HepG2 (cell line): ENCODE measurements at regions not wholly inside any gene's neighbourhood (a gene's known extent, or its start where the extent isn't known, plus 50 kb on each side); places are given as distances from the start of the nearest gene placed in this dataset.

Source experiments
- ATAC-seq: fragments of 200-7000 bp; cut with Tn5 transposase; 3 replicates; pipeline ENCODE4 v1.9.1; 2020; ENCODE audit warnings: mild to moderate bottlenecking, moderate library complexity
- BruUV-seq: library from RNA; stranded (reverse); fragments of 400-500 nt; replicated peaks from 2 replicates; lab custom pipeline; 2021; lab: Mats Ljungman, UMichigan
- CTCF ChIA-PET: fragments of 300-600 bp; formaldehyde crosslinking; extraction: SDS; loops from one replicate; lab custom pipeline; 2021; ENCODE audit warnings: low total read pairs, inconsistent platforms, low intra/inter-chr PET ratio; lab: Yijun Ruan, JAX
- POLR2A ChIA-PET: fragments of 350-600 bp; sonication (Branson Sonifier 250); formaldehyde crosslinking; loops from one replicate; lab custom pipeline; 2020; ENCODE audit warnings: antibody characterized with exemption, inconsistent platforms; lab: Yijun Ruan, JAX
- DNase-seq: peaks from one replicate; pipeline ENCODE4 v3.0.0-alpha.2; 2015; ENCODE audit warnings: low spot score
- FAIRE-seq: peaks from 3 replicates; lab custom pipeline; 2011; peaks lifted over from hg19 to GRCh38; lab: Jason Lieb, UNC
- H2AFZ ChIP-seq: one replicate; pipeline ENCODE4 v1.6.1; 2011; ENCODE audit warnings: low read length, inconsistent platforms
- H3K27ac ChIP-seq: fragments of 300-600 bp; 3 replicates; pipeline ENCODE4 v1.8.0; 2011; ENCODE audit warnings: mixed run types, mild to moderate bottlenecking, mixed read lengths, low read length, inconsistent platforms; ENCODE audit not compliant: insufficient read depth; ENCODE audit errors: extremely low read length
- H3K27me3 ChIP-seq, 2 experiments: fragments of 200-600 bp in 1 of 2; 2 replicates in 1 of 2; 3 replicates in 1 of 2; pipeline versions ENCODE4 v1.6.0 to v1.8.0; 2011; ENCODE audit warnings: low read length in 2 of 2, mild to moderate bottlenecking in 2 of 2, moderate library complexity in 2 of 2, inconsistent platforms in 1 of 2; ENCODE audit not compliant: insufficient read depth in 2 of 2, control insufficient read depth in 1 of 2
- H3K36me3 ChIP-seq, 2 experiments: fragments of 200-600 bp in 1 of 2; replicated peaks in 1 of 2; 2 replicates in 1 of 2; 3 replicates in 1 of 2; pipeline versions ENCODE4 v1.5.1 to v1.8.0; 2011; ENCODE audit warnings: low read length in 2 of 2, inconsistent platforms in 1 of 2; ENCODE audit not compliant: insufficient read depth in 2 of 2, control insufficient read depth in 1 of 2
- H3K4me1 ChIP-seq: 2 replicates; pipeline ENCODE4 v1.5.1; 2012; ENCODE audit warnings: low read length, inconsistent platforms; ENCODE audit not compliant: insufficient read depth
- H3K4me2 ChIP-seq: 2 replicates; pipeline ENCODE4 v1.6.0; 2011; ENCODE audit warnings: low read depth, low read length, inconsistent platforms
- H3K4me3 ChIP-seq, 3 experiments: fragments of 200-600 bp in 1 of 3; sonication (generic), shearing (Covaris generic) in 1 of 3; replicated peaks in 1 of 3; 2 replicates each; pipeline ENCODE4 v1.5.1; 2011 to 2016; ENCODE audit warnings: low read length in 3 of 3, inconsistent platforms in 2 of 3, low read depth in 2 of 3, mild to moderate bottlenecking in 2 of 3, control low read depth in 1 of 3, mixed read lengths in 1 of 3; ENCODE audit not compliant: insufficient read depth in 1 of 3
- H3K79me2 ChIP-seq: one replicate; pipeline ENCODE4 v1.6.1; 2011; ENCODE audit warnings: low read length, inconsistent platforms; ENCODE audit not compliant: insufficient read depth
- H3K9ac ChIP-seq: 2 replicates; pipeline ENCODE4 v1.6.0; 2011; ENCODE audit warnings: mild to moderate bottlenecking, low read depth, low read length, inconsistent platforms; ENCODE audit not compliant: insufficient read depth
- H3K9me3 ChIP-seq: 2 replicates; pipeline ENCODE4 v1.5.1; 2012; ENCODE audit warnings: mild to moderate bottlenecking, low read length
- H4K20me1 ChIP-seq: 2 replicates; pipeline ENCODE4 v1.6.0; 2011; ENCODE audit warnings: inconsistent platforms, mild to moderate bottlenecking, low read length, moderate library complexity; ENCODE audit not compliant: insufficient read depth
- BHLHE40 ChIP-seq: IDR thresholded peaks from 2 replicates; pipeline ENCODE4 v1.6.1; 2011; ENCODE audit warnings: low read length, improper control_type of control experiment
- CREB1 ChIP-seq, 2 experiments: fragments of 450-650 bp in 1 of 2; IDR thresholded peaks; 2 replicates each; pipeline ENCODE4 v1.6.1; 2016 to 2017; ENCODE audit warnings: control low read depth in 1 of 2, mild to moderate bottlenecking in 1 of 2, missing compliant biosample characterization in 1 of 2, missing genetic modification characterization in 1 of 2
- WGBS: methylation state at CpG from one replicate; pipeline ENCODE4 v1.1.6; 2017; ENCODE audit warnings: low lambda C conversion rate; 5-methylcytosine and 5-hydroxymethylcytosine counted together
- in situ Hi-C: cut with HindIII; loops from 2 replicates; pipeline ENCODE4 v1.10.0; 2017; ENCODE audit warnings: low pct_unique_long_range_greater_than_20kb; ENCODE audit not compliant: extremely low pct_ligation_motif_present
- intact Hi-C: fragments of 100-400 bp; cut with micrococcal nuclease; formaldehyde crosslinking; loops from one replicate; pipeline ENCODE4 v1.10.0; 2022; ENCODE audit not compliant: unreplicated experiment
- TF ChIP-seq, protein P1 (sequence below): IDR thresholded peaks from 2 replicates; pipeline ENCODE4 v1.6.1; 2016

DNA sequence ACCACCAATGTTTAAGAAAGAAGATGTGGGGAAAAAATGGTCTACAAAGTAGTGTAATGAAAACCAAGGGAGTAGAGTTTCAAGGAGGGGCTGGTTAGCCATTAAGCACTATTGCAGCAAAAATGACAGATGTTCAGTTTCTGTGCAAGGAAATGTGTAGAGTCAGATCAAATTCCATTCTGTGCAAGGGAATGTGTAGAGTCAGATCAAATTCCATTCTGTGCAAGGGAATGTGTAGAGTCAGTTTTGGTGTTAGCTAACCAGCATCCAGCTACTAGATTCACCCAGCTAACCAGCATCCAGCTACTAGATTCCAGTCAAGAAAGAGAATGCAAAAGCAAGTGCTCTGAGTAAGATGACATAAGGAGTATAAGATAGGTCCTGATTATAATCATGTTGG, 208.8 kb downstream of the COX18 start:
- H3K27me3 ChIP-seq, result no peaks in the 10 kb centered on the region
- ChIA-PET CTCF (no interaction called here), POLR2A (no interaction called here)
- no peak overlapping the region for H2AFZ ChIP-seq
- no peaks in the 10 kb centered on the region for H3K4me1 ChIP-seq
- H3K4me3 ChIP-seq, result no peak overlapping the region
- no peak overlapping the region for H3K27ac ChIP-seq
- in situ Hi-C loops (no loop called here), intact Hi-C loops (no loop called here)
- no TSS peak for BruUV-seq
- no peaks in the 10 kb centered on the region for H4K20me1 ChIP-seq
- DNase-seq (no peak), FAIRE-seq (no peak), ATAC-seq (no peak)
- H3K4me2 ChIP-seq, result no peak overlapping the region
- no peaks in the 10 kb centered on the region for H3K36me3 ChIP-seq
- TF ChIP-seq, protein P1, sequence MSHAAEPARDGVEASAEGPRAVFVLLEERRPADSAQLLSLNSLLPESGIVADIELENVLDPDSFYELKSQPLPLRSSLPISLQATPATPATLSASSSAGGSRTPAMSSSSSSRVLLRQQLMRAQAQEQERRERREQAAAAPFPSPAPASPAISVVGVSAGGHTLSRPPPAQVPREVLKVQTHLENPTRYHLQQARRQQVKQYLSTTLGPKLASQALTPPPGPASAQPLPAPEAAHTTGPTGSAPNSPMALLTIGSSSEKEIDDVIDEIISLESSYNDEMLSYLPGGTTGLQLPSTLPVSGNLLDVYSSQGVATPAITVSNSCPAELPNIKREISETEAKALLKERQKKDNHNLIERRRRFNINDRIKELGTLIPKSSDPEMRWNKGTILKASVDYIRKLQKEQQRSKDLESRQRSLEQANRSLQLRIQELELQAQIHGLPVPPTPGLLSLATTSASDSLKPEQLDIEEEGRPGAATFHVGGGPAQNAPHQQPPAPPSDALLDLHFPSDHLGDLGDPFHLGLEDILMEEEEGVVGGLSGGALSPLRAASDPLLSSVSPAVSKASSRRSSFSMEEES, result no peak
- H3K9ac ChIP-seq, result no peak overlapping the region
- H3K9me3 ChIP-seq, result no peaks in the 10 kb centered on the region
- no peaks in the 10 kb centered on the region for H3K79me2 ChIP-seq

DNA sequence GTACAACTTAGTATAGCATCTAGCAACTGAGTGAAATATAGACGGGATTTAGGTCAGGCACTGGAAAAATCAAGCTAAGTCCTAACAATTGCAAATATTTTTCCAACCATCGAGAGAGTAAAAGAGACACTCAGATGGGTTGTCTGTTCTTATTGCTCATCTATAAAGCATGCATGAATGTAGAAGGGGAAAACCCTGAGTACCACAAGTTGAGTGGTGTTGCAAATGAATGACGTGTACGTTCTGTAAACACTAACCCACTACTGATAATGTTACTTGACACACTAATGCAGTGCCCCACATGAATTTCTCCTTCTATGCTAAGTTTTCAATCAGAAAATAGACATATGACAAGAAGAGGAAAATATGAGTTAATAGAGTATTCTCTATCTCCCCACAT, 211.2 kb downstream of the COX18 start:
- H3K9me3 ChIP-seq, result no peaks in the 10 kb centered on the region
- H3K4me2 ChIP-seq, result no peak overlapping the region
- DNase-seq (no peak), ATAC-seq (no peak), FAIRE-seq (no peak)
- no peaks in the 10 kb centered on the region for H3K79me2 ChIP-seq
- H3K4me1 ChIP-seq, result no peaks in the 10 kb centered on the region
- no peaks in the 10 kb centered on the region for H4K20me1 ChIP-seq
- WGBS, result 3% methylated on average over 4 of the region's 4 CpGs
- H2AFZ ChIP-seq, result no peak overlapping the region
- no peak overlapping the region for H3K27ac ChIP-seq
- H3K9ac ChIP-seq, result no peak overlapping the region
- BruUV-seq, result no TSS peak
- intact Hi-C loops (no loop called here), in situ Hi-C loops (no loop called here)
- H3K36me3 ChIP-seq, result no peaks in the 10 kb centered on the region
- TF ChIP-seq CREB1 (IDR thresholded peaks at IDR 0.05) (peak; percentile 40; the same call in 1 of the 2 replicates), CREB1 (CRISPR knock-in tag; IDR thresholded peaks at IDR 0.05) (no peak), BHLHE40 (no peak)
- H3K27me3 ChIP-seq, result no peaks in the 10 kb centered on the region
- CTCF ChIA-PET, result no interaction called here
- no peak overlapping the region for H3K4me3 ChIP-seq
- POLR2A ChIA-PET, result no interaction called here
